ENCODE measurements at regions not wholly inside any gene's neighbourhood (a gene's known extent, or its start where the extent isn't known, plus 50 kb on each side); places are given as distances from the start of the nearest gene placed in this dataset.

GRCh38 chr17:63364944-63365343 is 81.2 kb downstream of the CYB561 start:
- 83 to 88% methylated on average over 6 of the region's 6 CpGs for WGBS, 2 donors
- no peaks in the 10 kb centered on the region for H3K27me3 ChIP-seq
- H3K4me3 ChIP-seq (replicated peaks in 1 of 3) = no peak overlapping the region
- H3K27ac ChIP-seq = no peak overlapping the region
- H3K36me3 ChIP-seq = no peaks in the 10 kb centered on the region
- TF ChIP-seq CTCF (IDR thresholded peaks at IDR 0.05) = no peak
- no peak for TF ChIP-seq POLR2A (IDR thresholded peaks at IDR 0.05)
- no peak for DNase-seq
- H3K9me3 ChIP-seq = no peaks in the 10 kb centered on the region
- H3K4me1 ChIP-seq = no peaks in the 10 kb centered on the region
- intact Hi-C loops (cut with DNase I) = no loop called here

GRCh38 chr17:63365366-63366240 is 80.5 kb downstream of the CYB561 start:
- no peaks in the 10 kb centered on the region for H3K9me3 ChIP-seq
- no peaks in the 10 kb centered on the region for H3K4me1 ChIP-seq
- H3K27me3 ChIP-seq = no peaks in the 10 kb centered on the region
- no peaks in the 10 kb centered on the region for H3K36me3 ChIP-seq
- H3K4me3 ChIP-seq (replicated peaks in 1 of 3) = no peak overlapping the region
- no peak overlapping the region for H3K27ac ChIP-seq
- intact Hi-C loops (cut with DNase I) = no loop called here
- TF ChIP-seq CTCF (IDR thresholded peaks at IDR 0.05) = no peak
- no peak for TF ChIP-seq POLR2A (IDR thresholded peaks at IDR 0.05)
- 76 to 77% methylated on average over 8 of the region's 8 CpGs for WGBS, 2 donors
- no peak for DNase-seq

GRCh38 chr17:63366241-63366566 is 79.9 kb downstream of the CYB561 start:
- H3K27ac ChIP-seq = no peak overlapping the region
- no peaks in the 10 kb centered on the region for H3K9me3 ChIP-seq
- H3K4me1 ChIP-seq = no peaks in the 10 kb centered on the region
- H3K27me3 ChIP-seq = no peaks in the 10 kb centered on the region
- H3K36me3 ChIP-seq = no peaks in the 10 kb centered on the region
- intact Hi-C loops (cut with DNase I) = no loop called here
- no peak for TF ChIP-seq CTCF (IDR thresholded peaks at IDR 0.05)
- no peak for TF ChIP-seq POLR2A (IDR thresholded peaks at IDR 0.05)
- no peak for DNase-seq
- no peak overlapping the region for H3K4me3 ChIP-seq (replicated peaks in 1 of 3)
- 75 to 82% methylated on average over 1 of the region's 1 CpG for WGBS, 2 donors

GRCh38 chr17:63369233-63369632 is 76.9 kb downstream of the CYB561 start:
- DNase-seq = no peak
- H3K4me1 ChIP-seq = no peaks in the 10 kb centered on the region
- whole genome bisulfite sequencing, 2 donors = 82 to 96% methylated on average over 4 of the region's 4 CpGs
- no peaks in the 10 kb centered on the region for H3K9me3 ChIP-seq
- TF ChIP-seq POLR2A (IDR thresholded peaks at IDR 0.05) (no peak), CTCF (IDR thresholded peaks at IDR 0.05) (no peak)
- H3K4me3 ChIP-seq (replicated peaks in 1 of 3) = no peak overlapping the region
- no peaks in the 10 kb centered on the region for H3K27me3 ChIP-seq
- H3K27ac ChIP-seq = no peak overlapping the region
- intact Hi-C loops (cut with DNase I) = no loop called here
- no peaks in the 10 kb centered on the region for H3K36me3 ChIP-seq

- WGBS, 2 donors = 87 to 93% methylated on average over 8 of the region's 8 CpGs
- no peaks in the 10 kb centered on the region for H3K36me3 ChIP-seq
- H3K27ac ChIP-seq = no peak overlapping the region
- DNase-seq = no peak
- TF ChIP-seq CTCF (IDR thresholded peaks at IDR 0.05) = no peak
- TF ChIP-seq POLR2A (IDR thresholded peaks at IDR 0.05) = no peak
- intact Hi-C loops (cut with DNase I) = no loop called here
- H3K4me3 ChIP-seq (replicated peaks in 1 of 3) = no peak overlapping the region
- H3K4me1 ChIP-seq = no peaks in the 10 kb centered on the region
- no peaks in the 10 kb centered on the region for H3K27me3 ChIP-seq
- H3K9me3 ChIP-seq = no peaks in the 10 kb centered on the region
Measured at GRCh38 chr17:63370696-63371095, 75.4 kb downstream of the CYB561 start.

Measured in thyroid gland (tissue), 4 donors.